WERI-Rb-1 (cell line): ENCODE measurements at regions not wholly inside any gene's neighbourhood (a gene's known extent, or its start where the extent isn't known, plus 50 kb on each side); places are given as distances from the start of the nearest gene placed in this dataset.

ENCODE experiments used
- DNase-seq: peaks from one replicate; pipeline ENCODE4 v3.0.0-alpha.2; 2020
- H3K27ac ChIP-seq: fragments of 250-450 bp; sonication (Bioruptor Pico); 2 replicates; pipeline ENCODE4 v1.5.1; 2020; ENCODE audit warnings: mild to moderate bottlenecking, moderate library complexity
- H3K27me3 ChIP-seq: fragments of 250-450 bp; sonication (Bioruptor Pico); 2 replicates; pipeline ENCODE4 v1.5.1; 2021; ENCODE audit warnings: mild to moderate bottlenecking, low read depth, moderate library complexity; ENCODE audit not compliant: insufficient read depth, severe bottlenecking
- H3K36me3 ChIP-seq: fragments of 250-450 bp; sonication (Bioruptor Pico); 2 replicates; pipeline ENCODE4 v1.5.1; 2020; ENCODE audit warnings: mild to moderate bottlenecking, moderate library complexity
- H3K4me3 ChIP-seq: 2 replicates; pipeline ENCODE4 v1.5.1; 2011; ENCODE audit warnings: low read depth, mild to moderate bottlenecking, control low read depth, low read length
- H3K9me3 ChIP-seq: fragments of 250-450 bp; sonication (Bioruptor Pico); 2 replicates; pipeline ENCODE4 v1.5.1; 2021; ENCODE audit warnings: mild to moderate bottlenecking, moderate library complexity; ENCODE audit not compliant: severe bottlenecking
- TF ChIP-seq, protein P1 (sequence below): IDR thresholded peaks from 2 replicates; pipeline ENCODE4 v1.5.1; 2011; ENCODE audit warnings: low read depth, mild to moderate bottlenecking, control low read depth, inconsistent platforms, low read length

DNA sequence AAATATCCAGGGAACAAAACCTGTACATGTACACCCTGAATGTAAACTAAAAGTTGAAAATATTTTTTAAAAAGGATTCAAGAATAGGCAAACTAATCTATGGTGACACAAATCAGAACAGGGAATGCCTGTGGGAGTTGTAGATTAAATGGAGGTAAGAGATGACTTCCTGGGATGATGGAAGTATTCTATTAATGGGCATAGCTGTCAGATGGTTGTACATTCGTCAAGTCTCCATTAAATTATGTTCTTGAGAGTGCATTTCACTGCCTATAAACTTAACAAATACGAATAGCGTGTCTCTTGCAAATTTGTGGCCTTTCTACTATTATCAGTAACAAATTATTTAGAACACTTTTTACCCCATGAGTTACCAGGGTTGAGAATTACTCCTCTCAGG is 207.0 kb downstream of the HNMT start:
- DNase-seq = no peak
- no peaks in the 10 kb centered on the region for H3K36me3 ChIP-seq

DNA sequence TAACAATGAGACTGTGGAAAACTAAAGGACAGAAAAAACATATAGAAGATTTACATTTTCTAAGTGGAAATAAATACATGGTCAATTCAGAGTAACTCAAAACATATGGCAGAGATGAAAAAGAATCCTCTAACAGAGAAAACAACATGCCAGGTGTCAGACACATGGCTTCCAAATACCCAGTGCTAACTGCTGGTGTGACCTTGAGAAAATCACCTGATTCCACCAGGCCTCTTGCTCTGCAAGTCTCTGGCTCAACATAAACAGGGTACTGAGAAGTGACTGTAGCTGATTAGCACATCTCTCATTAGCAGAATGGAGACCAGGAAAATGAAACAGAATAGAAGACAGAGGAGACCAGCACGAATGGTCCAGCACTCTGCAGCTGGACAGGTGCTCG is 210.8 kb downstream of the HNMT start:
- TF ChIP-seq, protein P1, sequence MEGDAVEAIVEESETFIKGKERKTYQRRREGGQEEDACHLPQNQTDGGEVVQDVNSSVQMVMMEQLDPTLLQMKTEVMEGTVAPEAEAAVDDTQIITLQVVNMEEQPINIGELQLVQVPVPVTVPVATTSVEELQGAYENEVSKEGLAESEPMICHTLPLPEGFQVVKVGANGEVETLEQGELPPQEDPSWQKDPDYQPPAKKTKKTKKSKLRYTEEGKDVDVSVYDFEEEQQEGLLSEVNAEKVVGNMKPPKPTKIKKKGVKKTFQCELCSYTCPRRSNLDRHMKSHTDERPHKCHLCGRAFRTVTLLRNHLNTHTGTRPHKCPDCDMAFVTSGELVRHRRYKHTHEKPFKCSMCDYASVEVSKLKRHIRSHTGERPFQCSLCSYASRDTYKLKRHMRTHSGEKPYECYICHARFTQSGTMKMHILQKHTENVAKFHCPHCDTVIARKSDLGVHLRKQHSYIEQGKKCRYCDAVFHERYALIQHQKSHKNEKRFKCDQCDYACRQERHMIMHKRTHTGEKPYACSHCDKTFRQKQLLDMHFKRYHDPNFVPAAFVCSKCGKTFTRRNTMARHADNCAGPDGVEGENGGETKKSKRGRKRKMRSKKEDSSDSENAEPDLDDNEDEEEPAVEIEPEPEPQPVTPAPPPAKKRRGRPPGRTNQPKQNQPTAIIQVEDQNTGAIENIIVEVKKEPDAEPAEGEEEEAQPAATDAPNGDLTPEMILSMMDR = no peak
- Histone ChIP-seq H3K9me3 (no peaks in the 10 kb centered on the region), H3K27ac (no peak overlapping the region), H3K27me3 (no peaks in the 10 kb centered on the region), H3K4me3 (no peak overlapping the region), H3K36me3 (no peaks in the 10 kb centered on the region)
- DNase-seq = no peak

More for the DNA sequence above, 207.0 kb downstream of the HNMT start:
- Histone ChIP-seq H3K4me3 (no peak overlapping the region), H3K27ac (no peak overlapping the region), H3K9me3 (no peaks in the 10 kb centered on the region), H3K27me3 (no peaks in the 10 kb centered on the region)
- TF ChIP-seq, protein P1 = no peak

DNA sequence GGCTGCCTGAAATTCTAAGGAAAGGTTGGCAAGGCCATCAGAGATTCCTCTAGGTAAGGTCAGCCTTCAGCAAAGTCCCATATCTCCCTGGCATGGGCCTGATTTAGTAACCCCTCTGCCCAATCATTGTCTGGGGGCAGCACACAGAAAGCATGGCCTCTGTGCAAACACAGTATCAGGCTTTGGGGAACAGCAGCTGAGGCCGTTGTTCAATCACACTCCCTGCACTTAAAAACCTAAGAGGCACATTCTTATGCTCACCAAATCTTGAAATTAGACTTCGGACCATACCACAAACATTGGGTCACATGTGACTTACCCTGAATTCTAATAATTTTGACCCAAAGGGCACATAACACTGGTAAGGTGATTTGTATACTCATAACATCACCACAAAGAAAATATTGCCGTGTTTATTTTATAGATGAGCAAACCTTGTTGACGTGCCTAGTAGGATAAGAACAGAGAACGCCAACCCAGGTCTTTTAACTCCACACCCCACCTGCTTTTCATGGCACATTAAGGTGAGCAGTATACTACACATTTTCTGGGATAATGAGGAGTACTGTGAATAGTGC is 212.7 kb downstream of the HNMT start:
- TF ChIP-seq, protein P1 = no peak

DNA sequence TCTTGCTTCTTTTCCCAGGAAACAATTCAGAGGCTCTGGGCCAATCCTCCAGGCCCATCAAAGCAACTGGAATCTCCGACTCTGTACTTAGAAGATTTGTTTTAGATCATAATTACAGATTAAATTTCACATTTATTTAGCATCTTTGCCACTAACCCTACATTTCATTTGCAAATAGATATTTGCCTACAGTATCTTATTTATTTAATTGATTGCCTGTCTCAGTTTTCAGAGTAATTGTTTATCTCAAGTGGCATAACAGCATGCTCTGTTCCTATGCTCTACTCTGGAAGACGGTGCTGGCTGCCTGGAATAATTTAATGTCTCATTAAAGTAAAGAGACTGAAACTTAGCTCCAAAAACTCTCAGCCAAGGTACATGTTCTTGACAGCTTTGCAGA is 213.4 kb downstream of the HNMT start:
- no peaks in the 10 kb centered on the region for H3K27me3 ChIP-seq
- no peaks in the 10 kb centered on the region for H3K36me3 ChIP-seq
- no peak overlapping the region for H3K27ac ChIP-seq
- no peaks in the 10 kb centered on the region for H3K9me3 ChIP-seq
- DNase-seq = no peak
- TF ChIP-seq, protein P1 = no peak
- no peak overlapping the region for H3K4me3 ChIP-seq

More for the DNA sequence above, 212.7 kb downstream of the HNMT start:
- H3K9me3 ChIP-seq = no peaks in the 10 kb centered on the region
- H3K36me3 ChIP-seq = no peaks in the 10 kb centered on the region
- H3K27ac ChIP-seq = no peak overlapping the region
- no peaks in the 10 kb centered on the region for H3K27me3 ChIP-seq
- no peak overlapping the region for H3K4me3 ChIP-seq
- DNase-seq = no peak

DNA sequence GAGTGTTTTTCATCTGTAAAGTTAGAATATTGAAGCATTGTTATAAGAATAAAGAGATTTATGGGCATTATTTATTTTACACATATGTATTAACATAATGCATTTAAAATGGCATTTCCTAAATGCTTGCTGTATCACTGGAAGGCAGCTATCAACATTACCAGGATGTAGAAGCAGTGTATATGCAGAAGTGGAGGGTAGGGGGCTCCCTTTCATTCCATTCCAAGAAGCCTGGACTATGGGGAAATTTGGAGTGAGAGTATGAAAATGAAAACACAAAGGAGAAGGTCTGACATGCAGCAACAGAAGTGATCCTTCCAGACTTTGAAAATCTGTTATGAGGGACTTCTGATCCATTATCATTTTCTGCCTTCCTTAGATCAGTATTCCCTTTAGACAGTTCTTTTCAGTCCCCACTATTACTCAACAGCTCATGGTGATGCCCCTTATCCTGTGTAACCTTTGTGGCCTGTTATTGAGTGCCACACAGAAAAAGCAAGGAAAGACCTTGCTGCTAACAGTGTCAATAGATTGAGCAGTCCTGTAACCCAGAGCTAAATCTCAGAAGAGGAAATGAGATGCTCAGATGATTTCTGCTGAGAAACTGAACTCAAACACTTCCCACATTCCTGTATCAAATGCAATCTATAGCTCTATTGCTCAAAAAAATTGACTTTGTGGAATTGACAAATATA is 216.6 kb downstream of the HNMT start:
- TF ChIP-seq, protein P1 = no peak
- no peak for DNase-seq
- H3K27me3 ChIP-seq = no peaks in the 10 kb centered on the region
- no peak overlapping the region for H3K27ac ChIP-seq
- no peaks in the 10 kb centered on the region for H3K36me3 ChIP-seq
- no peak overlapping the region for H3K4me3 ChIP-seq
- H3K9me3 ChIP-seq = no peaks in the 10 kb centered on the region
